GM21367 (cell line): ENCODE measurements at regions not wholly inside any gene's neighbourhood (a gene's known extent, or its start where the extent isn't known, plus 50 kb on each side); places are given as distances from the start of the nearest gene placed in this dataset.

Source experiments
- ATAC-seq: cut with Tn5 transposase; IDR thresholded peaks from one replicate; pipeline ENCODE4 v1.9.1; 2021; ENCODE audit not compliant: unreplicated experiment

DNA sequence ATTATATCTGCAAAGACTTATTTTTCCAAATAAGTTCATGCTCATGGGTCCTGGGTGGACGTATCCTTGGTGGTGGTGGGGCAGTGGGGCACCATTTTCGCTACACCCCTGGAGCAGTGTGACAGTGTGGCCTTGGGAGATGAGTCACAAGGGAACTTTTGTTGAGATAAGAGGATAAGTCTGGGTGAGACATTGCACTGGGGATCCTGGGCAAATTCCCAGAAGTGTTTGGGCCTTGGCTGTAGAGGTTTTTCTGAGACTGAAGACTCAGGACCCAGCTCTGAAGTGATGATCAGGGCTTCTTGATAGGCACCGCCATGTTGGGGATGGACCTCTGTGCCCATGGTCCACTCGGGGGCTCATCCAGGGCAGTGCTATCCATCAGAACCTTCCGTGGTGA, 149.4 kb downstream of the MACROH2A1 start:
- ATAC-seq = no peak

DNA sequence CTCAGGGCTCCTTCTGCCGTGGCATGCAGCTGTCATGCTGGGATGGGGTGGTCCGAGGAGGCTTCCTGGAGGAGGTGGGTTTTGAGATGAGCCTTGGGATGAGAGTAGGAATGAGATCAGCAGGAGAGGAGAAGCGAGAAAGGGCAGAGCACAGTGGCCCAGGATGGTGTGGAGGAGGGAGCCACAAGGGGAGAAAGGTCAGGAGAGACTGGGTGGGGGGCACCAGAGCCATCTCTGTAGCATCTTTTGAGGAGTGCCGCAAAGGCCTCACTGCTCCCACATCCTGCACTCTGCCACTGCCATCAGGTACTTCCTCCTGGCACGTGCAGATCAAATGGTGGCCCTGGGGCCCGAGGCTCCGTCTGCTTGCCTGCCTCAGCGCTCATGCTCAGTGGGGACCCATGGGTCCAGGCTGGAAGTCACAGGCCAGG, 150.2 kb downstream of the MACROH2A1 start:
- ATAC-seq = no peak

DNA sequence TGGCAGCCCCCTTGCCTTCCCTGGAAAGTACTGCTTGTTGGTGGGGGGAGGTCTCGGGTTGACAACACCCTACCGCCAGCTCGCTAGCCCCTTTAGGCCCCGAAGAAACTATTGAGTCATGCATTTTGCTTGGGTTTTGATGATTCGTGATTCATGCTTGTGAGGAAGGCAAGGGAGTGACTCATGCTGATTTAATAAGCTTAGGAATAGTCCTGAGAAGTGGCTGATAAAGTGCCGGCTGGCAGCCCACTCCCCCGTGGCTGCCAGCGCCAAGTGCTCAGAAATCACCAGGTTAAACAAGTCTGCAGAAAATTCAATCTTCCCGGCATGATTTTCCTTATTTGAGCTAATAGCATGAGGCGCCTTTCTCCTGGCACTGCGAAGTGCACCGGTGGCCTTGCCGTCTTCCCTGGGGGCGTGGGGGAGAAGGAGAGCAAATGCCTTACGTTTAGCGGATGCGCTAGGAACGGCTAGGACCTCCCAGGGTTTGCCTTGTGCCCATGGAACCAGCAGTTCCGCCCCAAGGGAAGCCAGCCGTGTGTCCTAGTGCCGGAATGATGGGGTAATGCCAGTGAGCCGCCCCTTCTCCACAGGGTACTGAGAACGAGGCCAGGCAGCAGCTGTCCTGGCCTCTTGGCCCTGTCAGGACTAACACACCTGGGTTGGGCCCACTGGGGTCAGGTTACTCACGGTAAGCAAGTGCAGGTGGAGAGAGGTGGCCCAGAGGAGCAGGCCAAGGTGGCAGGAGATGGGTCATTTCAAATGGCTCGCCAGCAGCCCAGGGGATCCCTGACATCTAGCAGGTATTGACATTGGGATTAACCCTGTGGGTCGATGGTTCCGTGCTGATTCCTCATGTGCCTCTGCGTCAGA, 151.9 kb downstream of the MACROH2A1 start:
- ATAC-seq = no peak

DNA sequence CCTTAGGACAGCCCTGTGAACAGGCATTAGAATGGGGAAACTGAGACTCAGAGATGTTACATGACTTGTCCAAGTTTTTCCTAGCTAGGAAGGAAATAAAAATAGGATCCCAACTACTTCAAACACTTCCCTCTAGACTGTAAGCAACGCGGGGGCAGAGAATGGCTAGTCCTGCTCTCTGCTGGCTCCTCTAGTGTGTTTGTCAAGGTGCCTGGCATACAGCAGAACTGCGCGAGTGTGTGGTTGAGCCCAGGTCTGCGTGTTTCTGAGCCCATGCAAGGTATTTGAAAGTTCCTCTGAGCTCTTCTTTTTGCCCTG, 152.5 kb downstream of the MACROH2A1 start:
- no peak for ATAC-seq

DNA sequence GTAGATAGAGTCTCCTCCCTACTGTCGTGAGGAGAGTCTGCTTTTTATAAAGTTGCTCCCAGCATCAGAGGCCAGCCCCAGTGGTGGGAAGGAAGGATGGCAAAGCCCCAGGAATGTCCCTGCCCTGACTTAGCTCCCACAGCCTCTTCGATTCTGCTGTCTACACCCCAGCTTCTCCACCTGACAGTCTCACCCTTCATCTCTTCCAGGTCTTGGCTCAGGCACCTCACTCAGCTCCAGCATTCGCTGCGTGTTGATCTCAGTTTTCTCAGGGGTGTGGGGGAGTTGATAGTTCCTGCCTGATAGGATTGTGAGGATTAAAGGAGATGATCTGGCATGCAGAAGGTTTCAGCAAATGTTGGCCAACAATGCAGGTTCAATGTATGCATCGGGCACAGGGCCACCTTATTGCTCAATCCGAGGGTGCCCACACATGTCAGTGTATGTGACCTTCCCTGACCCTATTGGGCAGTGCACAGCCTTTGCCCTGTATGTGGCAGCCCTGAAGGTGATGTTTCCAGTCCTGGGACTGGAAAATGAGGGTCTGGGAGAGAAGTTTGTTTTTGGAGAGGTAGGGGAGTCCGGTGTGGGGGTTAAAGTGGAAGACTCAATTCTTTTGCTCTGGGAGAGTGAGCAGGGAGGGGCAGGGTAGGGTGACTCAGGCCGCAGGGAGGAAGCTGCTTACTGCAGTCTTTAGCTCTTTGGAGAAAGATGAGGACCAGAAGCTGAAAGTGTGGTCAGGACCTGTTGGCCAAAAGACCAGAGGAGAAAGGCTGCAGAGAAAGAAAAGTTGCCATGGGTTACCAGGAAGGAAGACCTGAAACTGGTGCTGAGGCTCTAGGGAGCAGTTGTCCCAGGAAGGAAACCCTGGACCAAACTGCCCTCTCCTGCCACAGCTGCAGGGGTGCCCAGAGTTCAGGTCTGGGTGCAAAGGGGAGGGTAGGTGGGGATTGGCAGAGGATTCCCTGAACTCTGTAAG, 153.2 kb downstream of the MACROH2A1 start:
- ATAC-seq = no peak

DNA sequence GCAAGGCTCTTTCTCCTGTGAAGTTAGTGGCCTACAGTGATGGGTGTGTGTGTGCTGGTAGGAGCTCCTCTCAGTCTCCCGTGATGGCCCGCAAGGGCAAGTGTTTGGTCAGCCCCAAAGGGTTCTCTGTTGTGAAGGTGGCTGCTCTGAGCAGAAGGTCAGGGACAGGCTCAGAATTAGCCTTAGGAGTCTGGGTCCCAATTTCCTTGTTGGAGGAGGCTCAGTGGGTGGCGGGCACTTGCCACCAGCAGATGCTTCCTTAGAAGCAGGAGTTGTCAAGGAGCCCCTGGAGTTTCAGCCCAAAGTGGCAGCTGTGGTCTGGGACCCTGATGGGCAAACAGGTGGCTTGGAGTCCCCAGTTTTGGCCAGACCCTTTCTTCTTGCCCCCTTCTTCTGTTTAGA, 154.4 kb downstream of the MACROH2A1 start:
- ATAC-seq = no peak

DNA sequence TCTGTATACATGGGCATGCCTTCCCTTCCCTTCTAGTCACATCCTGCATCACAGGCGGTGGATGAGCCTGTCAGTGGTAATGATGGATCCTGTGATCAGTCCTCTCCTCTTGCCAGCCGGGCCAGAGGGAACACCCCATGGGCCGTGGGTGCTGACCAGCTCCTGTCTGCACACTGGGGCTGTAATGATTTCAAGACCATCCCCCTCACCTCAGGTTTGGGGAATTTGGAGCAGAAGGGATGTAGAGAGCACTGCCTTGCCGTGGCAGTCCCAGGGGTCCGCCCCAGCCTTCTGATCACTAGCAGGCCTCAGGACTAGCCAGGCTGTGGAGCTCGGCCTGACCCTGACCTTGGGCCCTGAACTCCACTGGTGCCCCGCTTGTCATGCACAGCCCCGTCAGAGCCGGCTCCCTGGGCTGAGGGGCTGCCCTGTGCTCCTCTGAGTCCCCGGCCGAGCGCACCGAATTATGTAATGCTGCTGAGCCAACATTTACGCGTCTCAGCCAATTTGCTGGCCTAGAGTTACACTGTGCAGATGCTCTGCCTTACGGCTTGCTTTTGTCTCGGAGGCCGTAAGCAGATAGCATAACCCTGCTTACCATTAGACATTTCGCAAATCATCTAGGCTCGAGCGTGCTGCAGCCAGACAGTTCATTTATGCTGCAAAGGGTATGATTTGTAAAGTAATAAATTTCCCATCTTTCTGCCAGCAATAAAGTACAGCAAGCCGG, 155.3 kb downstream of the MACROH2A1 start:
- no peak for ATAC-seq

DNA sequence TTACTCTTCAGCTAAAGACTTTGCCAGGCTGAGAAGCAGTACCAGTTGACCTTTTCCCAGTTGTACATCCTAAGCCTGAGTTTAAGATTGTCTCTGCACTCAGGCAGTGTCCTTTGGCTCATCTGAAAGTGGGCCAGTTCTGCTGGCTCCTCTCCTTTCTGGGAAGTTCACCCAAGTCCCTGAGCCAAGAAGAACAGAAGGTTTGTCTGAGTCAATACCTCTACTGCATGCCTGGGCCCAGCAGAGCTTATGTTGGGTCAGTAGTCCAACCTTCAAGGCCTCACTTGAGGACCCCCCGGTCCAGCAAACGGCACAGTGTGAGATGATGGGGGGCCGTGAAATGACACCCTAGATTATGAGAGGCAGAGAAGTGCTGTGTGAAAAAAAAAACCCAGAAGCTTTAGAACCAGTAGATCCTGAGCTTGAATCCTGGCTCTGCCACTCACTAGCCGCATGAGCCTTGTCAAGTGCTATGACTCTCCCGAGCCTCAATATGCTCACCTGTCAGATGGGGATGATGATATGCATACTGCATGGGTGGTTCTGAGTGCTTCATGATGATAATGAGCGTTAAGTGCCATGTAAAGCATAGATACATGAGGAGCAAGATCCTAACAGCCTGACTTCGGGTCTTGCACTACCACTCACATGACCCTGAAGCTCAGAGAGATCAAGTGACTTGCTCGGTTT, 156.0 kb downstream of the MACROH2A1 start:
- ATAC-seq = no peak

DNA sequence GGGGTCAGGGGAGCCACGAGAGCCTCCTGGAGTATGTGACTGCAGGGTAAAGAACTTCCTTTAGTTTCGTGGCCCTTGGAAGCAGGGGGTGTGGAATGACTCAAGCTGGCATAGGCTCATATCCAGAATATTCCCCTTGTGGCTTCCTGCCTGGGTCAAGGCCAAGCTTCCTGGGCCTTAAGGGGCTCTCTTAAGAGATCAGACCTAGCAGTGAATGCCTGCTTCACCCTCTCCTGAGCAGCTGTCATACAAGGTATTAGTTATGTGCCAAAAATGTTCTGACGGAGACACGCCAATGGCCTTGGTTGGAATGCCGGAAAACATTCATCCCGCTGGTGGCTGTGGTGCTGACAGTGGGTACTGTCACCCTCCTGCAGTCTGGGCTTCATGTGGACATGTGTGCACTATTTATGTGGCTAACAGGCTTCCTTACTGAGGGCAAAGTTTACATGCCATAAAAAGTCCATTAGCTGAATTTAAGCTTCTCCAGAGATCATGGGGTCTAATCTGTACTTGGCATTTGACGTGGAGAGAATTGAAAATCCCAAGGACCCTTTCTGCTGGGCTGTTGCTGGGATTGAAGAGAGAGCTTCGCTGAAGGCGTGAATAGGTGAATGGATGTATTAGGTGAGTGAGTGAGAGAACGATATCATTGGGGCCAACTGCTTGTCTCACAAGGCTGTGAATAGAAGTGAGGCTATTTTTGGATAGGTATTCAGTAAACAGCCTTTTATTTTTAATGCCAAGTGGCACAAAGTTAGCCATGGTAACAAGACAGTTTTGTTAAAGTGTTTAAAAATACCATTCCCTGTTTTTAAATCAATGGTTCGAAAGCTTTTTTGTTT, 156.8 kb downstream of the MACROH2A1 start:
- no peak for ATAC-seq

DNA sequence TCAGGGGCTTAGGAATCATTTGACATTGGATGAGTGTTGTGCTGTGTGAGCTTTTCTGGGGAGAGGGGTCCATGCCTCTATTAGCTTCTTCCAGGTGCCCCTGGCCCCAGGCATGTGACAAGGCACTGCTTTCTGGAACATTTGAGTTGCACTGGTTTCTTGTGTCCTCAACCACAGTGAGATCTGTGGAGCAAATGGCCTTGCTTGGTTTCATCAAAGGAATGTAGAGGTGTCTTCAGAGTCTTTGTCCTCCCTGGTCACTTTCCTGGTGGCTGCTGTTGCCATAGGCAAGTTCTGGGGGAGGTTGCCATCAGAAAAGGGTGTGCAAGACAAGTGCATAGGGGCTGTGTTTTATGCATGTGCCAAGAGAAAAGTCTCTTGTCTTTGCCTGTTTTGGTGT, 157.5 kb downstream of the MACROH2A1 start:
- ATAC-seq = no peak

DNA sequence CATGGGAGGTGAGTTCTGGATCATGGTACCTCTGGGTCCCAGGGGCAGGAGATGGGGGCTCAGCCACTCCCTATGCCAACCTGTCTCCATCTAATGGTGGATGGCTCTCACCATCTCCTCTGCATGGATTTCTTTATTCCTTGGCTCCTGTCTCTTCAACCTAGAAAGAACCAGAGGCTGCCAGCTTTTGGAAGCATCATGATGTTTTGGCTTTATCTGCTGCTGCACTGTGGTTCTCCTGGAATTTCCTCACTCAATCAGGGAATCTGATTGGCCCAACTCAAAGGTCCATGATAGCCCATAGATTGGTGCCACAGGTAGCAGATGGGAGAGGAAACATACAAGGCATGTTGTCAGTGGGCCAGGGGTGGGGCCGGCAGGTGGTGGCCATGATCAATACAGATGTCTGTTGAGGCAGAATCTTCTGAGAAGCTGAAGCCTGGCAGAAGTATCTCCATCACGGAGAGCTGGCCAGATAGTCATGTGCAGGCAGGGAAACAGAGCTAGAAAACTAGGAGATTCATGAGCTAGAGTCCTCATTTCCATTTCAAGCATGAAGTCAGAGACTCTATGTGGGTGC, 158.2 kb downstream of the MACROH2A1 start:
- ATAC-seq = no peak

DNA sequence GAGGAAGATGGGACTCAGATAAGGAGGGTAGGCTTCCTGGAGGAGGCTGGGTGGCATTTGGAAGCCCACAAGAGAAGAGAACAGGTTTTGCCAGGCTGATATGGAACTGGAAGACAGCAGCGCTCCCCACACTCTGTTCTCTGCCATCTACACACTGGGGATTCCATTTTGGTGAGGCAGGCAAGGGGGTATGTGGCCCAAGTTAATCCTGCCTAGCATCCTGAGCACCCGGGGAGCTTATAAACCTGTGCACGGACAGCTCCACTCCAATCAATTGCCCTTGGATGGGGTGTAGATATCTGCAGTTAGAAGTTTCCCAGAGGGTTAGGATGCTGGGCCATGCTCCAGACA, 158.8 kb downstream of the MACROH2A1 start:
- ATAC-seq = no peak

DNA sequence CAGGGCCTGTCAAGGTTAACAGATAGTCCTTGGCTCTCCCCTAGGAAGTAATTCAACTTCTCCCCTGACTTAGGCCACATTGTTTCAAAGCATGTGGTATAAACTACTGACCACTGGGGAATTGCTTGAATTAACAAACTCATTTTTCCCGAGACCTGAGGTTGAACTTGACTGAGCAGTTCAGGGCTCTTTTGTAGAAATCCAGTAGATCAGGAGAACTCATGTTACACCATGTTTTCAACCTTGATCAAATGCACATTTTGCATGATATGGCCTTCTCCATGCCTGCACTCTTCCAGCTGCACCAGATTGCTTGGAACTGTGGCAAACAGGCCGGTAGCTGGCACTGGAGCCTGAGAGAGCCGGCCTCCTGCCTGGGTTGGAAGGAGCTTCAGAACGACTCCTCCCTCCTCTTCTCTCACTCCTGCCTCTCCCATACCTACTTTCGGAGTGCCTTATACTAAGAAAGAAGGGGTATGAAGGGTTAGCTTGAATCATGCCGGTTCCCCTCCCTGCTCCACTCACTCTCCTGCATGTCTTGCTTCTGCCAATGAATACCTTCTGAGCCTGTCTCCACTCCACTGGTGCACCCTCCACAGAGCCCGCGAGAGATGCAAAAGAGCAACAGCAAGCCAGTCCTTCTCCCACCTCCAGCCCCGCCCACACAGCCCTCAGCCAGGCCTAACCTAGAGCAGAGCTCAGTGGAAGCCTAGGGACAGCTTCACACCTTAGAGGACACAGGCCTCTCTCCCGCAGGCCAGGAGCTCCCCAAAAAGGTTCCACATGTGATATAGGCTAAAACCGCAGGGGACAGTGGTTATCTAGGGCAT, 159.4 kb downstream of the MACROH2A1 start:
- ATAC-seq = no peak

DNA sequence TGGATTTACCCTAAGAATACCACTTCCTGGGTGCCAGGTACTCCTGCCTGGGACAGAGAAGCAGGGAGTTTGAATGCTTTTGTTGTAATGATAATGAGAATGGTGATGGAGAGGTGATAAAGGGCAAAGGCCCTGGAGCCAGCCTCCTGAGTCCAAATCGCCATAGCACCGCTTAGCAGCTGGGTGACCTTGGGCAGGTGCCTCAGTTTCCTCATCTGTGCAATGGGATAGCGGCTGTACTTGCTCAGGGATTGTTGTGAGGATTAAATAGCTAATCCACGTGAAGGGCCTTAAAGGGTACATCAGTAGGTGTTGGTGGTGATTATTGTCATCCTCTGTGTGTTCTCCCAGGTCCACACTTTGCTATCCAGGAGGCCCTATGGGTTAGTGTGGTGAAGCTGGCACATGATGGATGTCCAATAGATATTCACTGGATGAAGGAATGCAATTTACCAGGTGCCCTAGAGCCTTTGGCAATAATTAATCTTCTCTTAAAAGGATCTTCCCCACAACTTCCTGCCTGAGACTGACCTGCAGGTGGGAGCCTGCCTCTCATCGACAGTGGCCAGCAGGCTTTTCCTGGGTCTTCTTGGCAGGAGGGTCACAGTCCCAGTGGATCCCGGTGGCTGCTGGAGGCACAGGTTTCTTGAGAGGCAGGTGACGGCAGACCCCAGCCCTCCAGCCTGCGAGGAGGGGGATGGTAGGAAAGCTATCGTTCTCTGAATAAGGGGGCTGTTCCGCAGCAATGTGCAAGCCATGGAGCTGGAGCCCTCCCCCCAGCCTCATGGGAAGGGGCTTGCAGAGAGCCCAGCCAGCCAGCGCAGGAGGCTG, 160.2 kb downstream of the MACROH2A1 start:
- ATAC-seq = no peak

DNA sequence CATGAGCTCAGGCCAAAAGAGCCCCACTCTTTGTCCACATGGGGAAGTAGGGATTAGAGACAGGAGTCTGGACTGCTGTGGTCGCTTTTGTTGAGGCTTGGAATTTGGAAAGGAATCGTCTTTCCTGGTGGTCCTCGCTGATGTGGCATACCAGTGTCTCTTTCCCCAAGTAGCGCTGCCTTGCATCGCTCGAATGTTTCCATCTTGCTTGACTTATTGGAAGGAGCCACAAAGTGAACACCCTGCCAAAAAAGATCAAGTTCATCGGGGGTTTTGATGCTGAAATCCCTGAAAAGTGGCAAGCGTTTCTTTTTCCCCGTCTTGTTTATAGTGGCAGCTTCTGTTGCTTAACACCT, 161.3 kb downstream of the MACROH2A1 start:
- no peak for ATAC-seq

DNA sequence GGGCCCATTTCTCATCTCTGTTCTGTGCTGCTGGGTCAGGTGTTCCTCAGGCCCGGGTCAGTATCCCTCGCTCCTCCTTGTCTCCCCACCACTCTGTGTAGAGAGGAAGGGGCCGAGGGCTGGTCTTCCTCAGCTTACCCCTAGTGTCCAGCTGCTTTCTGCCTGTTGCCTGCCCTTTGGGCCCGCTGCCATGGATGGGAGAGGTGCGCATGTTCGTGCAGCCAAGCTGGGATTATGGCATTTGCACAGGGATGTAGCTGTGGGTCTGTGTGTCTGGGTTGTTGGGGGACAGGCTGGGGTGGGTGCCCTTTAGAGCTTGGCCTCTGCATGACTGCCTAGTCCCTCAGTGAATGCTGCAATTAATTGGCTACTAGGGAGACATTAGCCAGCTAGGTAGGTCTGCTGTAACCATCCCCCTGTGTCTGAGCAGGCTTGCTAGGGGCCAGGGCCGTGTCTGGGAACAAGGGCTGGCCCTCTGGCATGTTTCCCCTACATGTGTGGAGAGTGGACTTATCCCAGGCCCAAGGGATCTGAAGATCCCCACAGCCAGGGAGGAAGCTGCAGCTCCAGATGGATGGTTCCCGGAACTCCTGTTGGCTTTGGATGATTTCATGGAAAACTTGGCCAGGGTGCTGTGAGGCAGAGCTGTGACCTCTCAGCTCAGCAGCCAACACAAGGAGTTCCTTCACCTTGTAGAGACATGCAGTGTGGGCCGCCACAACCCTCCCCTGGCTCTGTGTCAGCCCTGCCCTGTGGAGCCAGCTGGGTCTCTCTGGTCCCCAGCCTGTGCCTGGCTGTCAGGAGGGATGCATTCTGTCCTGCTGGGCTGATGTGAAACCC, 161.9 kb downstream of the MACROH2A1 start:
- ATAC-seq = no peak
